HepG2 (cell line): ENCODE measurements at regions not wholly inside any gene's neighbourhood (a gene's known extent, or its start where the extent isn't known, plus 50 kb on each side); places are given as distances from the start of the nearest gene placed in this dataset.

ENCODE experiments used
- DPF2 ChIP-seq: sonication (generic); formaldehyde crosslinking; IDR thresholded peaks from 2 replicates; pipeline ENCODE4 v1.4.0; 2020; ENCODE audit warnings: mild to moderate bottlenecking, low read depth, missing genetic modification reagents, borderline replicate concordance
- TF ChIP-seq, protein P1 (sequence below): sonication (generic); formaldehyde crosslinking; IDR thresholded peaks from 2 replicates; pipeline ENCODE4 v1.5.0; 2020; ENCODE audit warnings: mild to moderate bottlenecking, missing genetic modification reagents, moderate library complexity

DNA sequence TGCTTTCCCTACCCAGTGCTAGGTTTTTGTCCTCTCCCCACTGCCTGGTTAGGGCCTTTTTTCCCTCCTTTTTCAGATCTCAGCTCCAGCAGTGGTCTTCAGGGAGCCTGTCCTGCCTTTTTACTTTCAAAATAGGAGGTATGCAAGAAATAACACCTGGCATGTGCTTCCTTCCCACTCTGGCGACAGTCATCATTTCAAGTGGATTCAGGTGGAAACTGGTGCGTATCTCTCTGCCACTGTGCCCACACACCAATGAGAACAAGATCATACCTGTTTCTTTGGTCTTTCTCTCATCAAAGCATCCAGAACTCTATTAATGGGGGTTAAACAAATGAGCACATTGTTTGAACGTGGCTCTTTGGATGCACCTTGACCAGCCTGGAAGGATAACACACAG lies 95.7 kb upstream of the GGTLC1 start:
- TF ChIP-seq, protein P1, sequence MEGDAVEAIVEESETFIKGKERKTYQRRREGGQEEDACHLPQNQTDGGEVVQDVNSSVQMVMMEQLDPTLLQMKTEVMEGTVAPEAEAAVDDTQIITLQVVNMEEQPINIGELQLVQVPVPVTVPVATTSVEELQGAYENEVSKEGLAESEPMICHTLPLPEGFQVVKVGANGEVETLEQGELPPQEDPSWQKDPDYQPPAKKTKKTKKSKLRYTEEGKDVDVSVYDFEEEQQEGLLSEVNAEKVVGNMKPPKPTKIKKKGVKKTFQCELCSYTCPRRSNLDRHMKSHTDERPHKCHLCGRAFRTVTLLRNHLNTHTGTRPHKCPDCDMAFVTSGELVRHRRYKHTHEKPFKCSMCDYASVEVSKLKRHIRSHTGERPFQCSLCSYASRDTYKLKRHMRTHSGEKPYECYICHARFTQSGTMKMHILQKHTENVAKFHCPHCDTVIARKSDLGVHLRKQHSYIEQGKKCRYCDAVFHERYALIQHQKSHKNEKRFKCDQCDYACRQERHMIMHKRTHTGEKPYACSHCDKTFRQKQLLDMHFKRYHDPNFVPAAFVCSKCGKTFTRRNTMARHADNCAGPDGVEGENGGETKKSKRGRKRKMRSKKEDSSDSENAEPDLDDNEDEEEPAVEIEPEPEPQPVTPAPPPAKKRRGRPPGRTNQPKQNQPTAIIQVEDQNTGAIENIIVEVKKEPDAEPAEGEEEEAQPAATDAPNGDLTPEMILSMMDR (CRISPR knock-in tag): no peak
- no peak for TF ChIP-seq DPF2
